ENCODE measurements at regions not wholly inside any gene's neighbourhood (a gene's known extent, or its start where the extent isn't known, plus 50 kb on each side); places are given as distances from the start of the nearest gene placed in this dataset.

DNA sequence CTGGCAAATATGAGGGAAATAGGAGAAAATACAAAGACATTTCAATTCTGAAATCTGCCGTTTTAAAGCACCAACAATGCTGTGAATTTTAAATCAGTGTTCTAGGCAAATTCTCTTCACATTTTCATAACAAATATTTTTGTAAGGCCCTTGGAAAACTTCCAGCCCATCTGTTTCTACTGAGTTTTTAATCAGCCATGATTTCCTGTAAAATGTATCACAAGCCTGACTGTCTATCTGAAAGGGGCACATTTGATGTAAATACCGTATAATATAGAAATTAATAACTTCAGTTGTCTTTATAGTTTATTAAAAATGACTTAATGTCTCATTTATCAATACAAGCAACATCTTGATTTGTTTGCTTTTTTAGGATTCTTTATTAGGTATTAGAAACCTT is 454.7 kb downstream of the PYDC2 start:
- TF ChIP-seq, protein P1, sequence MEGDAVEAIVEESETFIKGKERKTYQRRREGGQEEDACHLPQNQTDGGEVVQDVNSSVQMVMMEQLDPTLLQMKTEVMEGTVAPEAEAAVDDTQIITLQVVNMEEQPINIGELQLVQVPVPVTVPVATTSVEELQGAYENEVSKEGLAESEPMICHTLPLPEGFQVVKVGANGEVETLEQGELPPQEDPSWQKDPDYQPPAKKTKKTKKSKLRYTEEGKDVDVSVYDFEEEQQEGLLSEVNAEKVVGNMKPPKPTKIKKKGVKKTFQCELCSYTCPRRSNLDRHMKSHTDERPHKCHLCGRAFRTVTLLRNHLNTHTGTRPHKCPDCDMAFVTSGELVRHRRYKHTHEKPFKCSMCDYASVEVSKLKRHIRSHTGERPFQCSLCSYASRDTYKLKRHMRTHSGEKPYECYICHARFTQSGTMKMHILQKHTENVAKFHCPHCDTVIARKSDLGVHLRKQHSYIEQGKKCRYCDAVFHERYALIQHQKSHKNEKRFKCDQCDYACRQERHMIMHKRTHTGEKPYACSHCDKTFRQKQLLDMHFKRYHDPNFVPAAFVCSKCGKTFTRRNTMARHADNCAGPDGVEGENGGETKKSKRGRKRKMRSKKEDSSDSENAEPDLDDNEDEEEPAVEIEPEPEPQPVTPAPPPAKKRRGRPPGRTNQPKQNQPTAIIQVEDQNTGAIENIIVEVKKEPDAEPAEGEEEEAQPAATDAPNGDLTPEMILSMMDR (IDR thresholded peaks at IDR 0.05): no peak
- TF ChIP-seq EP300 (IDR thresholded peaks at IDR 0.05): no peak
- no peak for TF ChIP-seq POLR2A (IDR thresholded peaks at IDR 0.05)

All from ovary (tissue), 3 donors.